OCI-LY1 (cell line): ENCODE measurements at regions not wholly inside any gene's neighbourhood (a gene's known extent, or its start where the extent isn't known, plus 50 kb on each side); places are given as distances from the start of the nearest gene placed in this dataset.

ENCODE experiments used
- CTCF ChIP-seq: fragments of 200-600 bp; sonication (generic), shearing (Covaris generic); IDR thresholded peaks from 2 replicates; pipeline ENCODE4 v1.5.1; 2017; ENCODE audit warnings: mild to moderate bottlenecking, antibody characterized with exemption, low read length, moderate library complexity, mixed read lengths
- EZH2 ChIP-seq: fragments of 200-600 bp; sonication (generic), shearing (Covaris generic); IDR thresholded peaks from 2 replicates; pipeline ENCODE4 v1.8.0; 2017; ENCODE audit warnings: borderline replicate concordance, mixed run types, mild to moderate bottlenecking, antibody characterized with exemption, low read length, moderate library complexity, mixed read lengths

- TF ChIP-seq CTCF (no peak), EZH2 (no peak)
Measured at GRCh38 chr5:89499787-89500186, 616.8 kb upstream of the MEF2C start.
